Epithelial cell of esophagus (primary cell): ENCODE measurements at regions not wholly inside any gene's neighbourhood (a gene's known extent, or its start where the extent isn't known, plus 50 kb on each side); places are given as distances from the start of the nearest gene placed in this dataset.

Source experiments
- DNase-seq: peaks from one replicate; pipeline ENCODE4 v3.0.0; 2010; ENCODE audit warnings: low read depth
- H3K4me3 ChIP-seq: 2 replicates; pipeline ENCODE4 v1.5.1; 2011; ENCODE audit warnings: mild to moderate bottlenecking, low read length, control low read depth
- TF ChIP-seq, protein P1 (sequence below): IDR thresholded peaks from 2 replicates; pipeline ENCODE4 v1.5.1; 2011; ENCODE audit warnings: low read depth, mild to moderate bottlenecking, low read length, control low read depth, inconsistent platforms; ENCODE audit not compliant: insufficient read depth; ENCODE audit errors: missing control alignments

DNA sequence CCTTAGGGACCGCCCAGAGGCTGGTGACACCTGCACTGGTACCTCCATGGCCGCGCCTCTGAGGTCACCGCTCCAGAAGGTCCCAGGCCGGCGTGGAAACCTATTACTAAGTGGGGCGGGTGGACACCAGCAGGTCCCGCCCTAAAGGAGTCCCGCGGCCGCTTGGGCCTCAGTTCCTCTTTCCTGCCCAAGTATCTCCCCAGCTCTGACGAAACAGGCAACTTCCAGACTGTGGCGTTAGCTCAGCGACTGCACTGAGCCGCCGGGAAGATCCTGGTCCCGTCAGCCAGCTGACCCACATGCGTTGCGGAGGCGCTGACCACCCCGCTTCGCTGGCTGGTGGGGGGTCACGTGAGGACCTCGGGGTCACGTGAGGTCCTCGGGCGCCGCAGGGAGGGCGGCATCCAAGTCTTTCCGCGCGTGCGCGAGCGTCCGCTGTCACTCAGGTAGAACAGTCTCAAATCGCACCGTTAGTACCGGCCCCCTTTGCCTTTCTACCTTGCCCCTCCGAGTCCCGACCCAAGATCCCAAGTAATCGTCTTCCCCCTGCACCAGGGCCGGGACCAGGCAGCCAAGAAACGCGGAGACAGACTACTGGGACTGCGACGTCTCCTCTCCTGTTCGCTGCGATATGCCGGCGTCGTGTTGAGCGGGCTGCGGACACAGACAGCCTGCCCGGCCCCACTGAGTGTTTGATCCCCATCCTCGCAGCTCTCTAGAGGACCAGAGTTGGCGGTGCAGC lies 53.7 kb upstream of the KDM4C start:
- H3K4me3 ChIP-seq: peak overlapping the region; percentile 61
- peak; percentile 63 for DNase-seq
- TF ChIP-seq, protein P1, sequence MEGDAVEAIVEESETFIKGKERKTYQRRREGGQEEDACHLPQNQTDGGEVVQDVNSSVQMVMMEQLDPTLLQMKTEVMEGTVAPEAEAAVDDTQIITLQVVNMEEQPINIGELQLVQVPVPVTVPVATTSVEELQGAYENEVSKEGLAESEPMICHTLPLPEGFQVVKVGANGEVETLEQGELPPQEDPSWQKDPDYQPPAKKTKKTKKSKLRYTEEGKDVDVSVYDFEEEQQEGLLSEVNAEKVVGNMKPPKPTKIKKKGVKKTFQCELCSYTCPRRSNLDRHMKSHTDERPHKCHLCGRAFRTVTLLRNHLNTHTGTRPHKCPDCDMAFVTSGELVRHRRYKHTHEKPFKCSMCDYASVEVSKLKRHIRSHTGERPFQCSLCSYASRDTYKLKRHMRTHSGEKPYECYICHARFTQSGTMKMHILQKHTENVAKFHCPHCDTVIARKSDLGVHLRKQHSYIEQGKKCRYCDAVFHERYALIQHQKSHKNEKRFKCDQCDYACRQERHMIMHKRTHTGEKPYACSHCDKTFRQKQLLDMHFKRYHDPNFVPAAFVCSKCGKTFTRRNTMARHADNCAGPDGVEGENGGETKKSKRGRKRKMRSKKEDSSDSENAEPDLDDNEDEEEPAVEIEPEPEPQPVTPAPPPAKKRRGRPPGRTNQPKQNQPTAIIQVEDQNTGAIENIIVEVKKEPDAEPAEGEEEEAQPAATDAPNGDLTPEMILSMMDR: no peak

DNA sequence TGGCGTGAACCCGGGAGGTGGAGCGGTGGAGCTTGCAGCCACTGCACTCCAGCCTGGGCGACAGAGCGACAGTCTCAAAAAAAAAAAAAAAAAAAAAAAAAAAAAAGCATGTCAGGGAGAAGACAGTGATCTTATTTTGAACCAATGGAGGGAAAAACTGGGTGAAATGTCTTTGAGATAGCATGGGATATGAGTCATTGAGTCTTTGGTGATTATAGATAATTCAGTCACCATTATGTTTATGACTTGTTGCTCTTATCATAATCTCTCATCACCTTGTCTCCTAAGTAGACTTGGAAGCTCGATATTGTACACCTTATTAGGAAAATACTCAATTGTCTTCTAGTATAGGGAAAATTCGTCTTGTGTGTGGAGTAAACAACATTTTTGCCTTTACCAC lies 55.1 kb upstream of the KDM4C start:
- DNase-seq: no peak
- TF ChIP-seq, protein P1: no peak
- no peak overlapping the region for H3K4me3 ChIP-seq

DNA sequence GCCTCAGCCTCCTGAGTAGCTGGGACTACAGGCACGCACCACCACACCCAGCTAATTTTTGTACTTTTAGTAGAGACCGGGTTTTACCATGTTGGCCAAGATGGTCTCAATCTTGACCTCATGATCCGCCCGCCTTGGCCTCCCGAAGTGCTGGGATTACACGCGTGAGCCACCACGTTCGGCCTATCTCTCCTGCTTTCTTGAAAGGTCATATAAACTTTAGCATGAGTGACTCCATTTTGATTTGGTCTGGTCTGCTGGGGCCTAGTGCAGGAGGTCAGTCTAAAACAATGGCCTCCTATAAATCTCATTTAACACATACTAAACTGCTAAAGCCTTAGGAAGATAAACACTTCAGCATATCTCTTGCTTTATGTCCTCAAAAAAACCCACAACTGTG lies 50.6 kb upstream of the GLDC start:
- H3K4me3 ChIP-seq: no peak overlapping the region
- TF ChIP-seq, protein P1: no peak
- no peak for DNase-seq

DNA sequence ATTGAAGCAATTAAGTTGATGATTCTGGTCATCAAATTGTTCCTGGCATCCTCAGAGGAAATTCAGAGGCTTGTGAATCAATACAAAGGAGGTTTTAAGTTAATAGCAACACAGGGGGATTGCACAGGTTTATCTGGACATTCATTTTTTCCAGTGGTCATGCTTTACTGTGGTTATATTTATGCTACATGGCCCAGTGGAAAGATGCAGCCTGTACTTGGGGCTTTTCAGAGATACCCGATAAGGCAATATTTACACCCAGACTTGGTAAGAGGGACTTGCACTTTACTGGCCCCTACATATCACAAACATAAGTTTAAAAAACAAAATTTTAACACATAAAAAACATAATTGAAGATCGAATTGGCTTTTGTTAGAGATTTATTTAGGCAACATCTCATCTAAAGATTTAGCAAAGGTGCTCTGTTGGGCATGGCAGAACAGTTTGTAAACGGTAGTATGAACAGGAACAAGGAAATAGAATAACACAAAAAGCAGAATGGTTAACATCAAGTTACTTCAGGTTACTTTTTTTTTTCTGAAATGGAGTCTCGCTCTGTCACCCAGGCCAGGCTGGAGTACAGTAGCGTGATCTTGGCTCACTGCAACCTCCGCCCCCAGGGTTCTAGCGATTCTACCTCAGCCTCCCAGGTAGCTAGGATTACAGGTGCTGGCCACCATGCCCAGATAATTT lies 49.7 kb upstream of the GLDC start:
- TF ChIP-seq, protein P1: no peak
- DNase-seq: no peak

More for the DNA sequence above, 49.7 kb upstream of the GLDC start:
- H3K4me3 ChIP-seq: no peak overlapping the region
